ENCODE measurements at regions not wholly inside any gene's neighbourhood (a gene's known extent, or its start where the extent isn't known, plus 50 kb on each side); places are given as distances from the start of the nearest gene placed in this dataset.

GRCh38 chr3:150302246-150302645, 105.9 kb upstream of the TSC22D2 start:
- Histone ChIP-seq H3K4me2 (ENCODE audit: control insufficient read depth, insufficient read depth) (no peak overlapping the region), H3K79me2 (ENCODE audit: control insufficient read depth, insufficient read depth, low read length) (no peaks in the 10 kb centered on the region), H3K9me3 (replicated peaks; ENCODE audit: control insufficient read depth, insufficient read depth, low read length) (no peaks in the 10 kb centered on the region), H3K4me1 (ENCODE audit: control insufficient read depth, insufficient read depth, low read length) (no peaks in the 10 kb centered on the region), H3K27ac (ENCODE audit: control insufficient read depth, insufficient read depth) (no peak overlapping the region), H3K9ac (ENCODE audit: control insufficient read depth, insufficient read depth, low read length) (no peak overlapping the region), H3K36me3 (ENCODE audit: control insufficient read depth in 2 of 2, insufficient read depth in 2 of 2, low read length in 1 of 2) (no peaks in the 10 kb centered on the region), H3K4me3 (no peak overlapping the region), H3K27me3 (replicated peaks in 1 of 2; ENCODE audit: control insufficient read depth in 2 of 2, insufficient read depth in 2 of 2, low read length in 1 of 2) (no peaks in the 10 kb centered on the region; a peak in 1 of 4 replicates), H4K20me1 (ENCODE audit: control insufficient read depth, insufficient read depth) (no peaks in the 10 kb centered on the region), H2AFZ (ENCODE audit: control insufficient read depth, low read depth, low read length) (no peak overlapping the region)
- intact Hi-C loops (cut with micrococcal nuclease; ENCODE audit: unreplicated experiment) (no loop called here), in situ Hi-C loops (cut with MboI) (no loop called here)
- ChIA-PET POLR2A (no interaction called here), RAD21 (ENCODE audit: unreplicated experiment) (no interaction called here), SMC1A (ENCODE audit: uncharacterized antibody, unreplicated experiment) (interaction anchor here (1.0 kb wide), 1 partner anchor 193 kb away, joined by 5 read pairs; no protein-coding TSS in a partner anchor), CTCF (interaction anchor here (1.3 to 2.0 kb wide), 3 partner anchors 9 to 193 kb away, joined by 3 to 12 read pairs (median 5); no protein-coding TSS in a partner anchor)
- DNase-seq (ENCODE audit: low read depth, low spot score) (no peak), ATAC-seq (no peak), FAIRE-seq (no peak)
- TF ChIP-seq CEBPB (IDR thresholded peaks at IDR 0.05; ENCODE audit: borderline replicate concordance in 1 of 2, low read depth in 2 of 2, low read length in 2 of 2) (no peak), BCLAF1 (IDR thresholded peaks at IDR 0.05) (no peak), CREM (IDR thresholded peaks at IDR 0.05; ENCODE audit: low read depth) (no peak), SMC3 (IDR thresholded peaks at IDR 0.05; ENCODE audit: borderline replicate concordance, low read length) (no peak), RELA (IDR thresholded peaks at IDR 0.05; ENCODE audit: borderline replicate concordance, partially characterized antibody) (no peak), KDM1A (IDR thresholded peaks at IDR 0.05; ENCODE audit: borderline replicate concordance) (no peak), EED (IDR thresholded peaks at IDR 0.05; ENCODE audit: low read depth) (no peak)
- BruUV-seq (replicated peaks), result no TSS peak
